Kasumi-1 (cell line): ENCODE measurements at regions not wholly inside any gene's neighbourhood (a gene's known extent, or its start where the extent isn't known, plus 50 kb on each side); places are given as distances from the start of the nearest gene placed in this dataset.
"Not testable (repeated sequence)": the region's sequence is repeated elsewhere in the genome, so short reads cannot be mapped to it uniquely, and the experiment has no call there.

Experiments used
- DNase-seq, 2 experiments: peaks; one replicate each; lab custom pipeline; 2025; lab: John Stamatoyannopoulos, UW

- peak; percentile 73 to 81 for DNase-seq
Measured at GRCh38 chrX:73943693-73944562, 91.4 kb upstream of the XIST start.

GRCh38 chrX:73940893-73941470 lies 88.5 kb upstream of the XIST start:
- no peak for DNase-seq

GRCh38 chrX:73937843-73938242 lies 85.3 kb upstream of the XIST start:
- not testable (repeated sequence) for DNase-seq

- no peak for DNase-seq
Measured at GRCh38 chrX:73932522-73932921, 80.0 kb upstream of the XIST start.

- no peak for DNase-seq
Measured at GRCh38 chrX:73930300-73930699, 77.8 kb upstream of the XIST start.

GRCh38 chrX:73922856-73923455 lies 70.4 kb upstream of the XIST start:
- DNase-seq: no peak

- no peak for DNase-seq
Measured at GRCh38 chrX:73916931-73917667, 64.6 kb upstream of the XIST start.

GRCh38 chrX:73916489-73916888 lies 64.0 kb upstream of the XIST start:
- no peak for DNase-seq

- DNase-seq: not testable (repeated sequence)
Measured at GRCh38 chrX:73914792-73915191, 62.3 kb upstream of the XIST start.

GRCh38 chrX:73913580-73913979 lies 61.1 kb upstream of the XIST start:
- DNase-seq: no peak

GRCh38 chrX:73911946-73912345 lies 59.4 kb upstream of the XIST start:
- DNase-seq: not testable (repeated sequence)

GRCh38 chrX:73905749-73906374 lies 53.3 kb upstream of the XIST start:
- DNase-seq: not testable (repeated sequence)

GRCh38 chrX:73903941-73904340 lies 51.4 kb upstream of the XIST start:
- DNase-seq: no peak
